Stimulated activated CD8-positive, alpha-beta memory T cell treated with anti-CD3 and anti-CD28 coated beads, Interleukin-7, amount 100 ng/mL, for 1 hour (primary cell): ENCODE measurements at regions not wholly inside any gene's neighbourhood (a gene's known extent, or its start where the extent isn't known, plus 50 kb on each side); places are given as distances from the start of the nearest gene placed in this dataset.

ENCODE experiments used
- DNase-seq, 2 donors: peaks; one replicate each; pipeline ENCODE4 v3.0.0-alpha.2; 2020; ENCODE audit warnings: low read depth in 2 of 2

DNA sequence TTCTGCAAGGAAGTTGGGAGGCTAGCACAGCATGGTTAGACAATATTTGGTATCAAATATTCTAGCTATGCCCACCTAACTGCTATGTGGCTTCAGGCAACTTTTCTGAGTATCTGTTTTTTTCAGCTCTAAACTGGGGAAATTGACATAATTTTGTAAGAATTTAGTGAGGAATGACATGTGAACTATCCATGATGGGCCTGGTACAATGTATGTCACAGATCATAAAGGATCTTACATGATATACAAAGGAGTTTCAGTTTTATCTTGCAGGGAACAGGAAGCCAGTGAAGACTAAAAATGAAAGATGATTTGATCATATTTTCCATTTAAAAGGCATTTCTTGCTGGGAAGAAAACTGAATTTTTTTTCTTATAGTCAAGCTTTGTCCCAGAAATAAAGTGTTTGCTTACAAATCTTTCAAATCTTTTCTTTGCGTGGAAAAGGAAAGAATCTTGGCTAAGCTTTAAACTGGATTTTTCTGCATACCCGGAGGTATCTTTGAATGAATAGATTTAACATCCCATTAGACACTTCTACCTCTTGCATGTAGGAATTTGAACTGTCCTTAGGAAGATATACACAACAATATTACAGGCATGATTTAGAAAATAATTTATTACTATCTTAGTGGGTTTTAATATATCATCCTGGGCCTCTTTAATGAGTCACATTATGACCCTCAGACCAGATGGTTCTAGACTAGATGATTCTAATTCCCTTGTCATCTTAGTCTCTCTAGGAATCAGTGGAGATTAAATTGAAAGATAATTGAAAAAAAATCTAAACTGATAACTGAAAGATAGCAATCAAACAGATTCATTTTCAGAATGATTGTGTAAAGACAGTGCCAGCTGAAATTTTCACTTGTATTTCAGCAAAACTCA is 436.0 kb upstream of the THBS1 start:
- no peak for DNase-seq

DNA sequence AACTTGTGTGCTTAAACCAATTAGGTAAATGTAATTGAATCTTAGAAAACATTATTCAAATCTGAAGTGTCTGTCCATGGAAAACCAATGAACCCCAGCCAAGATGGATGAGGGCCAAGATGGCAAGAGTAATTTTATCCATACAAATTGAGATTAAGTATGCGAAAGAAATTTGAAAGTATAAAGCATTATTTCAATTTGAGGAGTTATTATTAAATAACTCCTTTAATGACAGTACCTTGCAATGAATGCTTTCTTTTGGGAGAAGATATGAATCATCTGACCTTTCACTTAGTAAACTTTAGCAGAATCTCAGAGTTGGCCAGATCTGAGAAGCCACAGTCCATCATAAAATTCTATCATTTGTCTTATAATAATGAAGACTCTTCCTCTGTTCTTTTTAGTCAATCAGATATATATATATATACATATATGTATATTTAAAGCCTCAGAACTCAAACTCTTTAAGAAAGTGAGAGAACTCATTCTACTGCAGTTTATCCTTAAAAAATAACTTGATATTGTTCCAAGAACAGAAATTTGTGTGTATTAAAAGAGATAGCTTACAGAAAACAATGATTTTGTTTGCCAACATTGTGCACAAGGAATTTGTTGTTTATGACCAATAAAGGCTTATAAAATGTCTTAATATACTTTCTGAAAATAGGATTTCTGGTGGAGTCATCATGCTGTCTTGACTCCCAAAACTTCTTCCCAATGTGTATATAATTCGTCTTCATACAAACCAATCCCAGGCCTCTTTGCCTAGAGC is 434.8 kb upstream of the THBS1 start:
- DNase-seq = no peak

DNA sequence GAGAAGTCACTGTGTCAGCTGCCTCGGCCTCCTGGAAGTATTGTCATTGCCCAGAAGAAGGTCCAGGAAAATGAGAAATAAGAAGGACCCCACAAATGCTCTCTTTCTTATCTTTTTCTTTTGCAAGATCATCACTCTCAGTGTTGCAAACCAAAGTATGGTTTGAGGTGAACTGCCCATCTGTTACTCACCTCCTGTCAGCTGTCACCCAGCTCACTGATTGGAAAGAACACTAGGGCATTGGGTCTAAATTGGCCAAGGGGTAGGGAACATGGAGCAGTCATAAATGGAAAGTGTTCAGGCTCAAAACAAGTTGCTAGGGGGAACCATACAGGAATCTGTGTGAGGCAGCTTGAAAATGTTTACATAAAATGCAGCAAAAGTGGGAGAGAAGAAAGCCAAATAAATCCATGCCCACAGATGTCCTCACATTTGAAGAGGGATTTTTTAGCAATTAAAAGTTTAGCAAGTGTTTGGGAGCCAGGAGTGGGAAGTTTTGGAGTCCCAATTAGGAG is 431.2 kb upstream of the THBS1 start:
- DNase-seq = no peak

DNA sequence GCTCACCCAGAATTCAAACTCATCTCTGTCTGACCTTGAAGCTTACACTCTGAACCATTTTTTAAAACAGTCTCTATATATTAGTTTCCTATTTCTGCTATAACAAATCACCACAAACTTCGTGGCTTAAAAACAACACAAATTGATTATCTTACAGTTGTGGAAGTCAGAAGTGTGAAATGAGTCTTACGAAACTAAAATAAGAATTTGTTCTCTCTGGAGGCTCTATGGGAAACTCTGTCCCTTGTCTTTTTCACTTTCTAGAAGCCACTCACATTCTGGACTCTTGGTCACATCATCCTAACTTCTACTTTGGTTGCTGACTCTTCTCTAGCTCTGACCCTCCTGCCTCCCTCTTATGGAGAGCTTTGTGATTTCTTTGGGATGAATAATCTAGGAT is 429.3 kb upstream of the THBS1 start:
- no peak for DNase-seq

DNA sequence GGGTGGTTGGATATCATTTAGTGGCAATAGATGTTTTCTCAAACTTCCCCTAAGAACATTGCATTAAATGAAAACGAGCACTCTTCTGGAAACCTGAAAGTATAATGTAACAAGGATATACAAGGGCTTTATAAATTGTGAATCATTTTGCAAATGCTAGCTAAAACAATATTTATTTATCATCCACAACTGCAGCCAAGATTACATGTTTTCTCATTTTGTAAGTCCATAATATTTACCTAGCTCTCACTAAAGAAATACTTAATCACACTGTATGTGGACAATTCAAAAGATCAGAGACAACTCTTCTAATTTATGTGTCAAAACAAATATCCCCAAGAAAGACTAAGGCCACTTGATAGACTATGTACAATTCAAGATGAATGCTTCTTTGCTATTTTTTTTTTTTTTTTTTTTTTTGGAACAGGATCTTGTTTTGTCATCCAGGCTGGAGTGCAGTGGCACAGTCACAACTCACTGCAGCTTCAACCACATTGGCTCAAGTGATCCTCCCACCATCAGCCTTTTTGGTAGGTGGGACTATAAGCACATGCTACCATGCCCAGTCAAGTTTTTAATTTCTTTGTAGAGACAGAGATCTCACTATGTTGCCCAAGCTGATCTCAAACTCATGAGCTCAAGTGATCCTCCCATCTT is 427.7 kb upstream of the THBS1 start:
- DNase-seq = no peak

DNA sequence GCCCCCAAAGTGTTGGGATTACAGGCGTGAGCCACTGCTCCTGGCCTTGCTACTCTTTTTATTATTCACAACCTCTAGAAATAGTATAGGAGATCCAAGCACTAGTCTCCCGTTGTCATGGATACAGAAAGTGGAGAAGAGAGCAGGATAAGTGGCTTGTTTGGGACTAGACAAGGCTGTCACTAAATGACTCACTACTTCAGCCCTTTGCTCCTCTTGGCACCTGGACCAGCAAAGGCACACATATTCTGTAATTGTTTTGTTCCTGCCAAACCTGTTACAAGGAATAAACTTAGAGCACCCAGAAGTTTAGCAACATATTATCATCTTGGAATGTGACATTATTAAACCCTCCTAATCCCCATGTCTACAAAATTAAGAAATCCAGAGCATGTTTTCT is 427.2 kb upstream of the THBS1 start:
- DNase-seq = no peak

DNA sequence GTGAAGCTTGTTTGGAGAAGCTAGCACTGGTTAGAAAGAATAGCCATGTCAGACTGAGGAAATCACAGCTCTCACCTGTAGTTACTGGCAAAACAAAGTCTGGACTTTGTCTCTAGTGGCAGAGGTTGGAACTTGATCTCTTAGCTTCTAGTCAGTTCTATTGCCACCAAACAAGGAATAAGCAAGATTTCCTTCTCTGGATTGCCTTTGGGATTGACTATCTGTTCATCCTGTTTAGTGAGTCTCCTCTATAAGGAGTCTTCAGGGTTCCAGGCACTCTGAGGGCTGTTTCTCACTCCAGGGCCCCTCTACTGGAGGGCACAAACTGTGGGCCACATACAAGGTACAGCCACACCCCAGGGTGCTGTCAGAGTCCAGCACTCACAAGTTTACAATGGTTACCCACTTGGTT is 426.6 kb upstream of the THBS1 start:
- no peak for DNase-seq

DNA sequence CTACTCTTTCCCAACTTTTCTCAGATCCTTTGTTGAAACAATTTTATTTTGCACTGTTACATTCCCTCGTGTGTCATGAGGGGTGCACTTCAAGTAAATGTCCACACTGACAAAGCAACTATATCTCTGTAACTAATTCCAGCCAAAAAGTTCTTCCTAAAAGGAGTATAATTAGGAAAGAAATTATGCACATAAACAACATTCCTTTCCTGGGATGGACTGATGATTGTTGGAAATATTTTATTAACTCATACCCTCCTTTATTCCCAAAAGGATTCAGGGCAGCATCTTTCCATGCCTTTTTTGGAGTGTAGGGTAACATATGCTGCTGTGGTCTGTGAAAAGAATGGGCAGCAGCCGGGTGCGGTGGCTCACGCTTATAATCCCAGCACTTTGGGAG is 426.1 kb upstream of the THBS1 start:
- no peak for DNase-seq

DNA sequence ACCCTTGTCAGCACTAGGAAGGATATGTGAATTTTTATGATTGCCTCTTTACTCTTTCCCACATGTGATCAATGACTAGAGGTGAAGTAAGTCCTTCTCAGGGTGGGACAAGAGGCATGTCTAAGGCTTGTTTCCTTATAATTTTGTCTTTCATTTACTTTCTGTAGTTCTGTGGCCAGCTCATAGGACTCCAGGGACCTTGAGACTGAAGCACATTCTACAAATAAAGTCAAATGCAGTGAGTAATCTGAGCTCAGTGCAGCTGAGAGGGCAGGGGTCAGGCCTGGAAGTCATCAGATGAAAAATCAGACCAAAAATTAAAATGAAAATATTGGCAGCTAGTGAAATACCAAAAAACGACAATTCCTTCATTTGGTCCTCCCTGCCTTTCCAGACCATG is 424.7 kb upstream of the THBS1 start:
- DNase-seq = no peak

DNA sequence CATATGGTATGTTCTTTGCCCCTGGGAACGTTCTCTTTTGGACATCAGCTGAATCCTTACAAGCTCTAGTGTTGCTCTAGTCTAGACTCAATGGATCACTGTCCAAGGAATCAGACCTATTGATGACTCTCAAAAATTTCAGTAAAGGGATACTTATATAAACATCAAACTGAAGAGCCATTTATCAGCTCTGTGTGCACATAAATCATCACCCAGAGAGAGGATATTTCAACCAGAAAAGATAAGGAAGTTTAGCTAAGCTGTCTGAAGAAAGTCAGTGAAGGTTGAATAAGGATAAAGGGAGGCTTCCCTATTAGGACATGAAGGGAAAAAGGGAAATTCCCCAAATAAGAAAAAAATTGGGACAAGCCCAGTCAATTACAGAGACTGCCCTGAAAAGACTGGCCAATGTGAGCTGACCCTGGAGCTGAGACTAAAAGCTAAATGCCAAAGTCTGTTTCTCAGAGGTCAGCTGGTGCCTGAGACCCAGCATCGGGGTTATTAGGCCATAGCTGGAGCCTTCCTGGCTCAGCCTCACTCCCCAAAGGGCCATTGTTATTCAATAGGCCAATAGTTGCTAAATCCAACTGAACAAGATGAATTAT is 424.1 kb upstream of the THBS1 start:
- DNase-seq = no peak

DNA sequence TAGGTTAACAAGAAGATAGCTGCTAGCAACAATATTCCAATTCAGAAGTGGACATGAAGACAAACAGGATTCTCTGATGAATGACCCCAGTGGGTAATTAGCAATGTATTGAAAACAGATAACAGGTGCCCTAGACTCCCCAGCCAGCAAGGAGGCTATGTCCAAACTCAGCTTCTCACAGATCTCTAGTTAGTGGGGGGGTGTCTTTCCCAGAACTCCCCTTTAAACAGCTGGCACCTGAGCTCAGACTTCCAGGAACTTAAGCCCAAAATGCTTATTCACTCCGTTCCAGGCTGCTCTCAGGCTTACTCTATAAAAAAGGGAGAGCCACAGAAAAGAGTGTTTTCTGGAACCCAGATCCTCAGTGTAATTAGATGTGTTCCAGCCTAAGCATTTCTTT is 423.0 kb upstream of the THBS1 start:
- DNase-seq = no peak

DNA sequence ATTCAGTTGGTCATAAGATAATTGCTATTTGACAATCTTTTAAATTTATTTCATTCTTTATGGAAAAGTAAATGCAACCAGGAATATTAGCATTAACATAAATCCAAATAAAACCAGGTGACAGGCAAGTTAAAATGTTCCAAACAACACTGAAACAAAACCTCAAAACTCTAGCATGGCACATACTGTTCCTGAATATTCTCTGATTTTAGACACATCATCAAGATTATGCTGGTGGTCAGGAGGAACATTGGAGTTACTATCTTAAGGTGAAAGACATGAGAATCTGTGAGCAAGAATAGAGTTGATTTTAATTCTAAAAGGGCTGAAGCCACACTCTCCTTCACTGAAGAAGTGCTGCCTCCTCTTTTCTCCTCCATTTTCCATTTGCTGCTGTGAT is 421.0 kb upstream of the THBS1 start:
- DNase-seq = no peak

DNA sequence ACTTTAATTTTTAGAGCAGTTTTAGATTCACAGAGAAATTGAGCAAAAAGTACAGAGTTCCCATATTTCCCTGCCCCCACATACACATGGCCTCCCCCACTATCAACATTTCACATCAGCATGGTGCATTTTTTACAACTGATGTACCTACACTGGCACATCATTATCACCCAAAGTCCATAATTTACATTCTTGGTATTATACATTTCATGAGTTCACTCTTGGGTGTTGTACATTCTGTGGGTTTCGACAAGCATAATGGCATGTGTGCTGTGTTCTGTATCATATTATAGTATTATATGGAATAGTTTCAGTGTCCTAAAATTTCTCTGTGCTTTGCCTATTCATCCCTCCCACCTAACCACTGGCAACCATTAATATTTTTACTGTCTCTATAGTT is 419.8 kb upstream of the THBS1 start:
- no peak for DNase-seq

DNA sequence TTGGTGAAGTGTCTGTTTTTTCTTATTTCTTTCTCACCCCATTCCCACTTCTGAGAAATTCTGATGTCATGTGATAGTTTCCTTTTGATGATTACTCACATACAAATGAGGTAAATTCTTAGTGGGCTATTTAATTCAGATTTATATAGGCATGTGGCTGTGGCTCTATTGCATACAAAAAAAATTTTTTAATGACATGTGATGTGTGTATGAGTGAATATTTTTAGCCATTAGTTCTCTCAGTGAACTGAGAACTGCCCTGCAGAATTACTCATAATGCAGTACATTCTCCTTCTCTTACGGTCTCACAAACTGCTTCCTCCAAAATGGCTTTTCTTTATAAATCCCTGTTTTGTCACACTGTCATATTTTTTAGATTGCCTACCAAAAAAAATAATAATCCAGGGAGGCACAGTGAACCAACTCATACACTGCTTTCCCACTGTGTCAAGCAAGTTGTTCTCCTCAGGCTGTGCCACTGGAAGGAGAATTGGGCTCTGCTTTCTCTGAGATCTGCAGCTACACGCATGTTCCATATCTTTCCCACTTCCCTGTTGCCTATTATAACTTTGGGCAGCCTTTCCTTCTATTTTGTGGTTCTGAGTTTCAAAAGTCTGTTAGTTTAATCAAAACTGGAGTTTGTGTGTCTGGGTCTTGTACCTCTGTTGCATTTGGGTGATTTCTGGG is 415.7 kb upstream of the THBS1 start:
- DNase-seq = no peak

DNA sequence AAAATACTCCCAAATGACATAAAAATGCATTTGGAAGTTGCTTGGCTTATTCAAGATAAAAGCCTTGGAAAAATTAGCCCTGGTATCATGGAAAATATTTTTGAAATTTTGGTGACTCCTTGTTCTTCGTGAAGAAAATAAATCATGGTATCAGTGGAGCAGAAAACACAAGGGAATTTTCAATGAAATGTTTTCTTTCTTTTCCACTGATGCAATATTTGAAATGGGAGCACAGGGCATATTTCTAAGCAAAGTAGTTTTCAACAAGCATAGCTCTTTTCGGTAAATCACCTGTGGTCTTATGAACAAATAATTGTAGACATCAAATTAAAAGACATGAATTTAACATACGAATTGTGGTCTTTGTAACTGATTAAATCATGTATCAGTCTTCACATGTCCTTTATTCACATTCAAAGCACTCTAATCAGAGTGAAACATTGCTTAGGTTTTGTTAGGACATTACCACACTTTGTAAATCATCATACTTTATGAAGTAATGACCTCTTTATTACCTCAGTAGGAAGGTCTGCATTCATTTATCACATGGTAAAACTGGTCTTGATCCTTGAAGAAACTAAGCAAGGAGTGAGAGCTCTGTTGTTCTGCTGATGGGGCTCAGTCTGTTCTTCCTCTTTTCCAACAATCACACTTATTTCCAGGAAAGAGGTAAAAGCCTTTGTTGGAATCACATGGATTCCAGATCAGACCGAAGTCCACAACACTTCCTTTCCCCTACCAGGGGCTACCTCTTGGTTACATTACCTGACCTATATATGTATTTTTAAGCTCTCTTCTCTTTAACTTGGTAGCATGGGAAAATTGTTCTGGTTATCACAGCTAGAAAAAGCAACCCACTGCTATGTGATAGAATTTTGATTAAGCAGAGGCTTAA is 413.5 kb upstream of the THBS1 start:
- DNase-seq = no peak

DNA sequence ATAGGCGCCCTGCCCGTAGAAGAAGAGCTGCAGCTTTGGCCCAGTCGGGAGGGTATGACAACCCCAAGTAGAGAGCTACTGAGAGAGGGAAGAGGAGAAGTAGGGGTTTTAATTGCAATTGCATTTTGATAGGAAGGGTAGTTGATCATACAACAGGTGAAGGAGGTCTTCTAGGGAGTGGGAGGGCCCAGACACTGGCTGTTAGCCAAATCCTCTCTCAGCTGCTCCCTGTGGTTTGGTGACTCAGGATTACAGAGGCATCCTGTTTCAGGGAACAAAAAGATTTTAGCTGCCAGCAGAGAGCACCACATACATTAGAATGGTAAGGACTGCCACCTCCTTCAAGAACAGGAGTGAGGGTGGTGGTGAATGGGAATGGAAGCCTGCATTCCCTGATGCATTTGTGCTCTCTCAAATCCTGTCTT is 408.9 kb upstream of the THBS1 start:
- DNase-seq = no peak

DNA sequence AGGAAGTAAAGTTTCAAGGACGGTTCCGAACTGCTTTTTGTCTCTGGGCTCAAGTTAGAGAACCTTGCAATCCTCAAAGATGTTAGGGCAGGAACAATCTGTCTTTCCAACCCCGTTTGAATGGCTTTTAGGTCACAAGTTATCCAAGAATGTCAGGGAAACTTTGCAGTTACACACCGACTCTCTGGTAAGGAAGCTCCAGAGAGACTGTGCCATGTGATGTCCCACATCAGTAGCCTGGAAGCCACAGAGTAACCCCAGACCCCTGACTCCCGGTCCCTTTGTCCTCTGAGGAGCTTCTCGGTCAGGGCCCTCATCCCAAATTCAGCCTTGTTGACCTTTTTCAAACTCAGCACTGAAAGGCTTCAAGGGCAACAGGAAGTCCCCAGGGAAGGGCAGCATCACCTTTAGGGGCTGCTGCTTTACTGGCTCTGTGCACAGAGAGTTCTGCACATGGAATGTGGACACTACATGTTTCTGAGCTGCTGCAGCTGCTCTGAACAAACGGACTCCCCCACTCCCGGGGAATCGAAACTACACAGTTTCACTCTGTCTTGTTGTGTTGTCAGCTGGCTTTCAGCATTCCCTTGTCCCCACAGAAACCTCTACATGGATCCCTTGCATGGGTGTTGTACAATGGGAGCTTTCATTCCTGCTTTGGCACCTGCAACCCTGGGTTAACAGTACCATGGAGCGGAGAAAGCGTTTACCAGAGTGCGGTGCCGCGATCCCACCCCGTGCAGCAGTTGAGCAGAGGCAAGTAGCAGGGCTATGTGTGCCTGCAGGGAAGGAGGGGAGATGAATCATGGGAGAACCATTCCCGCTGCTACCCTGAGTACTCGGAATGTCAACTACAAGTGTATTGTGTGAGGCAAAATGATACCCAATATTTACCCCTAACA is 408.2 kb upstream of the THBS1 start:
- no peak for DNase-seq

DNA sequence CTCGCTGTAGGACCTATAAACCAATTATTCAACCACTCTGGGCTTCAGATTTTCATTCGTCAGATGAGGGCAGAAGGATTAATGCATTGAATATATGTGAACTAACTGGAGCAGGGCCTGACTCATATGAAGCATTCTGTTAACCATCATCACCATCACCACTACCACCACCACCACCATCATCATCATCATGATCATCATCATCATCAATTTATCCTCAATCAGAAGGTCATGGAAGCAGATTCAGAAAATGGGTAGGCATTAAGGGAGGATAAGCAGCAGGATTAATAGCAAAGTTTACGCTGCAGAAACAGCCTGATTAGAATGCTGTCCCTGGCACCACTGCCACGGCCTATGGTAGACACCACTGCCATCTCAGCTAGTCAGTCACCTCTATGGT is 407.5 kb upstream of the THBS1 start:
- DNase-seq = no peak

DNA sequence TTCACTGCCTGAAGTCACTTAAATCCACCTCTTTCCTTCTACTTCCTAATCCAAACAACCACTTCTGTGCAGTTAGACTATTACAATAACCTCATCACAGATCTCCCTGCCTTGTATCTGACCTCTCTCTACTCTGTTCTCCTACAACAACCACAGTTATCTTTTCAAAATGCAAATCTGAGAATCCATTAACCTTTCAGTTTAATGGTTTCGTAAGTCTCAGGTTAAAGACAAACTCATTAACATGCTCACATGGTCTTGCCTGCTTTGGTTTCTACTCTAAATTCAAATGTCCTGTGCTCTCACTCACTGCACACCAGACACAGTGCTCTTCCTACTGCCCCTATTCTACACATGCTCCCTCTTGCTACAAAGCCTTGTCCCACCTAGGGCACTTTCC is 406.5 kb upstream of the THBS1 start:
- DNase-seq = no peak
